SK-N-SH treated with all-trans-retinoic acid at 6 μM for 48 hours (cell line): ENCODE measurements at regions not wholly inside any gene's neighbourhood (a gene's known extent, or its start where the extent isn't known, plus 50 kb on each side); places are given as distances from the start of the nearest gene placed in this dataset.

Experiments
- ARNTL ChIP-seq: fragments of 450-650 bp; formaldehyde crosslinking; IDR thresholded peaks from 2 replicates; pipeline ENCODE4 v1.5.0; 2020; ENCODE audit warnings: low read depth, mild to moderate bottlenecking, moderate library complexity, borderline replicate concordance
- CREB5 ChIP-seq: fragments of 250-450 bp; sonication (Bioruptor Pico); IDR thresholded peaks from 2 replicates; pipeline ENCODE4 v1.5.1; 2020; ENCODE audit warnings: low read depth, mild to moderate bottlenecking, moderate library complexity
- CSDC2 ChIP-seq: fragments of 250-450 bp; sonication (Bioruptor Pico); IDR thresholded peaks from 2 replicates; pipeline ENCODE4 v1.5.0; 2020; ENCODE audit warnings: mild to moderate bottlenecking, moderate library complexity
- CSRNP3 ChIP-seq: fragments of 250-450 bp; sonication (Bioruptor Pico); IDR thresholded peaks from 2 replicates; pipeline ENCODE4 v1.5.1; 2021; ENCODE audit warnings: mild to moderate bottlenecking, moderate library complexity
- ESRRG ChIP-seq: fragments of 250-450 bp; sonication (Bioruptor Pico); IDR thresholded peaks from 2 replicates; pipeline ENCODE4 v1.6.1; 2021; ENCODE audit warnings: mild to moderate bottlenecking
- PATZ1 ChIP-seq: fragments of 250-450 bp; sonication (Bioruptor Pico); IDR thresholded peaks from 2 replicates; pipeline ENCODE4 v1.8.0; 2020; ENCODE audit warnings: mild to moderate bottlenecking, moderate library complexity, borderline replicate concordance
- POU6F1 ChIP-seq: fragments of 250-450 bp; sonication (Bioruptor Pico); IDR thresholded peaks from 2 replicates; pipeline ENCODE4 v1.8.0; 2021; ENCODE audit warnings: low read depth, mild to moderate bottlenecking, moderate library complexity, borderline replicate concordance
- RARB ChIP-seq: fragments of 250-450 bp; sonication (Bioruptor Pico); IDR thresholded peaks from 2 replicates; pipeline ENCODE4 v1.8.0; 2021; ENCODE audit warnings: mild to moderate bottlenecking, moderate library complexity
- TCF4 ChIP-seq: fragments of 250-450 bp; sonication (Bioruptor Pico); IDR thresholded peaks from 2 replicates; pipeline ENCODE4 v1.8.0; 2021; ENCODE audit warnings: mild to moderate bottlenecking, moderate library complexity, borderline replicate concordance
- ZFP30 ChIP-seq: fragments of 450-650 bp; formaldehyde crosslinking; IDR thresholded peaks from 2 replicates; pipeline ENCODE4 v1.5.0; 2022; ENCODE audit warnings: mild to moderate bottlenecking, moderate library complexity
- ZNF565 ChIP-seq: fragments of 450-650 bp; formaldehyde crosslinking; conservative IDR thresholded peaks from 2 replicates; pipeline ENCODE4 v1.5.0; 2020; ENCODE audit warnings: low read depth, mild to moderate bottlenecking, moderate library complexity
- ZNF8 ChIP-seq: fragments of 450-650 bp; formaldehyde crosslinking; IDR thresholded peaks from 2 replicates; pipeline ENCODE4 v1.5.0; 2020; ENCODE audit warnings: mild to moderate bottlenecking, moderate library complexity

GRCh38 chr20:20850407-20850806 is 138.0 kb upstream of the RALGAPA2 start:
- TF ChIP-seq RARB (CRISPR knock-in tag) (no peak), PATZ1 (CRISPR knock-in tag) (no peak), ZNF565 (CRISPR knock-in tag) (no peak), ESRRG (no peak), ARNTL (no peak), TCF4 (CRISPR knock-in tag) (no peak), CSDC2 (CRISPR knock-in tag) (no peak), ZNF8 (no peak), ZFP30 (CRISPR knock-in tag) (no peak), CREB5 (CRISPR knock-in tag) (no peak), POU6F1 (CRISPR knock-in tag) (no peak), CSRNP3 (CRISPR knock-in tag) (no peak)
